ENCODE measurements at regions not wholly inside any gene's neighbourhood (a gene's known extent, or its start where the extent isn't known, plus 50 kb on each side); places are given as distances from the start of the nearest gene placed in this dataset.
"Not testable (repeated sequence)": the region's sequence is repeated elsewhere in the genome, so short reads cannot be mapped to it uniquely, and the experiment has no call there.

- no peak overlapping the region for H3K27ac ChIP-seq
- TF ChIP-seq POLR2A (IDR thresholded peaks at IDR 0.05), result no peak
- TF ChIP-seq, protein P1, sequence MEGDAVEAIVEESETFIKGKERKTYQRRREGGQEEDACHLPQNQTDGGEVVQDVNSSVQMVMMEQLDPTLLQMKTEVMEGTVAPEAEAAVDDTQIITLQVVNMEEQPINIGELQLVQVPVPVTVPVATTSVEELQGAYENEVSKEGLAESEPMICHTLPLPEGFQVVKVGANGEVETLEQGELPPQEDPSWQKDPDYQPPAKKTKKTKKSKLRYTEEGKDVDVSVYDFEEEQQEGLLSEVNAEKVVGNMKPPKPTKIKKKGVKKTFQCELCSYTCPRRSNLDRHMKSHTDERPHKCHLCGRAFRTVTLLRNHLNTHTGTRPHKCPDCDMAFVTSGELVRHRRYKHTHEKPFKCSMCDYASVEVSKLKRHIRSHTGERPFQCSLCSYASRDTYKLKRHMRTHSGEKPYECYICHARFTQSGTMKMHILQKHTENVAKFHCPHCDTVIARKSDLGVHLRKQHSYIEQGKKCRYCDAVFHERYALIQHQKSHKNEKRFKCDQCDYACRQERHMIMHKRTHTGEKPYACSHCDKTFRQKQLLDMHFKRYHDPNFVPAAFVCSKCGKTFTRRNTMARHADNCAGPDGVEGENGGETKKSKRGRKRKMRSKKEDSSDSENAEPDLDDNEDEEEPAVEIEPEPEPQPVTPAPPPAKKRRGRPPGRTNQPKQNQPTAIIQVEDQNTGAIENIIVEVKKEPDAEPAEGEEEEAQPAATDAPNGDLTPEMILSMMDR (IDR thresholded peaks at IDR 0.05), result no peak
- H3K4me1 ChIP-seq, result no peaks in the 10 kb centered on the region
- WGBS, 2 donors, result 82 to 85% methylated on average over 3 of the region's 3 CpGs
- H3K9me3 ChIP-seq, result no peaks in the 10 kb centered on the region
- DNase-seq, result no peak
- intact Hi-C loops (cut with DNase I), result no loop called here
- no peak overlapping the region for H3K4me3 ChIP-seq (replicated peaks in 1 of 3)
- no peaks in the 10 kb centered on the region for H3K27me3 ChIP-seq
- H3K36me3 ChIP-seq, result no peaks in the 10 kb centered on the region
Observed at GRCh38 chr3:18208856-18209255, 216.3 kb downstream of the SATB1 start.

DNA sequence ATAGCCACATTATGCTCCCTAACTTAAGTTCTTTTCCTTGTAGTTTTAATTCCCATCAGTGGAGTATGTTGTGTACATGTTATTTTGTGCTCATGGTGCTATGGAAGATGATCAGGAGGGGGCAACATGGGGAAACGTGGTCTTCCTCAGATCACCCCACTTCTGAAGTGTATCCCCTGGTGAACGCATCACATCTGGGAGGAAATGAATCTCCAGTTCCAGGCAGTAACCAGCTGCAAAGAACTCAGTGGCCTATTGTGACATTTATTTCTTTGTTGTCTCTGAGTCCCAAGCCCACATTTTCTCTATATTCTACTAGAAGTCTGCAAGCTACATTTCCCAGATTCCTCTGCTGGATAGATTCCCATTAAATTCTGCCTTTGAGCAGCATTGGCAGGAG lies 217.0 kb downstream of the SATB1 start:
- H3K27ac ChIP-seq, result no peak overlapping the region
- no peak overlapping the region for H3K4me3 ChIP-seq (replicated peaks in 1 of 3)
- TF ChIP-seq, protein P1 (IDR thresholded peaks at IDR 0.05), result no peak
- TF ChIP-seq POLR2A (IDR thresholded peaks at IDR 0.05), result no peak
- no peaks in the 10 kb centered on the region for H3K4me1 ChIP-seq
- H3K27me3 ChIP-seq, result no peaks in the 10 kb centered on the region
- 64 to 79% methylated on average over 2 of the region's 2 CpGs for WGBS, 2 donors
- intact Hi-C loops (cut with DNase I), result no loop called here
- no peaks in the 10 kb centered on the region for H3K36me3 ChIP-seq
- DNase-seq, result no peak
- H3K9me3 ChIP-seq, result no peaks in the 10 kb centered on the region

DNA sequence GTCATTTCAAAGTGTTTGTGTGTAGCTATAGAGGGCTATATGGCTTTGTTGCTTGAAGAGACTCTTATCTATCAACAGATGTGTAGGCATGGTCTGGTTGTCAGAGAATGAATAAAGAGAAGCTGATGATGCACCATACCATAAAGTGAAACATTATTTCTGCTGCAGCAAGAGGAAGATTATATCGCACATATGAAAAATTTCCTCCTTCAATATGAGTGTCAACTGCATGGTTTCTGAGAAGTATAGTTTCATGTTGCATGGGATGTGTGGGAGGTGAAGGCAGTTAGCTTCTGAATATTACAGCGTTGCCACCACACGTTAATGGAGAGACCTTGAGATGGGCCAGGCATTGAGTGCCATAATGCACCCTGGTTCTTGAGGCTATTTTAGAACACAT lies 217.9 kb downstream of the SATB1 start:
- 84 to 90% methylated on average over 3 of the region's 3 CpGs for whole genome bisulfite sequencing, 2 donors
- H3K27ac ChIP-seq, result no peak overlapping the region
- H3K36me3 ChIP-seq, result no peaks in the 10 kb centered on the region
- no peaks in the 10 kb centered on the region for H3K4me1 ChIP-seq
- intact Hi-C loops (cut with DNase I), result no loop called here
- no peak for DNase-seq
- no peak overlapping the region for H3K4me3 ChIP-seq (replicated peaks in 1 of 3)
- H3K9me3 ChIP-seq, result no peaks in the 10 kb centered on the region
- TF ChIP-seq, protein P1 (IDR thresholded peaks at IDR 0.05), result no peak
- TF ChIP-seq POLR2A (IDR thresholded peaks at IDR 0.05), result no peak
- H3K27me3 ChIP-seq, result no peaks in the 10 kb centered on the region

GRCh38 chr3:18205701-18206100 lies 219.4 kb downstream of the SATB1 start:
- H3K9me3 ChIP-seq; intact Hi-C loops (cut with DNase I); DNase-seq; H3K36me3 ChIP-seq; H3K4me3 ChIP-seq (replicated peaks in 1 of 3); H3K27me3 ChIP-seq; H3K4me1 ChIP-seq; H3K27ac ChIP-seq: not testable (repeated sequence)
- 87 to 94% methylated on average over 9 of the region's 9 CpGs for WGBS, 2 donors

GRCh38 chr3:18201315-18201714 lies 223.8 kb downstream of the SATB1 start:
- no peaks in the 10 kb centered on the region for H3K36me3 ChIP-seq
- no peak for TF ChIP-seq POLR2A (IDR thresholded peaks at IDR 0.05)
- no peaks in the 10 kb centered on the region for H3K27me3 ChIP-seq
- intact Hi-C loops (cut with DNase I), result no loop called here
- no peak overlapping the region for H3K4me3 ChIP-seq (replicated peaks in 1 of 3)
- no peak for DNase-seq
- H3K9me3 ChIP-seq, result no peaks in the 10 kb centered on the region
- no peaks in the 10 kb centered on the region for H3K4me1 ChIP-seq
- no peak overlapping the region for H3K27ac ChIP-seq

GRCh38 chr3:18199757-18200156 lies 225.4 kb downstream of the SATB1 start:
- no peaks in the 10 kb centered on the region for H3K9me3 ChIP-seq
- no peaks in the 10 kb centered on the region for H3K27me3 ChIP-seq
- no peaks in the 10 kb centered on the region for H3K36me3 ChIP-seq
- intact Hi-C loops (cut with DNase I), result no loop called here
- no peak overlapping the region for H3K27ac ChIP-seq
- no peak overlapping the region for H3K4me3 ChIP-seq (replicated peaks in 1 of 3)
- TF ChIP-seq, protein P1 (IDR thresholded peaks at IDR 0.05), result no peak
- H3K4me1 ChIP-seq, result no peaks in the 10 kb centered on the region
- DNase-seq, result no peak
